NT2/D1 (cell line): ENCODE measurements at regions not wholly inside any gene's neighbourhood (a gene's known extent, or its start where the extent isn't known, plus 50 kb on each side); places are given as distances from the start of the nearest gene placed in this dataset.
"Not testable (repeated sequence)": the region's sequence is repeated elsewhere in the genome, so short reads cannot be mapped to it uniquely, and the experiment has no call there.

Experiments
- YY1 ChIP-seq: IDR thresholded peaks from 2 replicates; pipeline ENCODE4 v1.6.1; 2011; ENCODE audit not compliant: insufficient read length, insufficient read depth
- ZNF274 ChIP-seq: IDR thresholded peaks from 2 replicates; pipeline ENCODE4 v1.6.1; 2011; ENCODE audit warnings: mild to moderate bottlenecking, low read depth, low read length

DNA sequence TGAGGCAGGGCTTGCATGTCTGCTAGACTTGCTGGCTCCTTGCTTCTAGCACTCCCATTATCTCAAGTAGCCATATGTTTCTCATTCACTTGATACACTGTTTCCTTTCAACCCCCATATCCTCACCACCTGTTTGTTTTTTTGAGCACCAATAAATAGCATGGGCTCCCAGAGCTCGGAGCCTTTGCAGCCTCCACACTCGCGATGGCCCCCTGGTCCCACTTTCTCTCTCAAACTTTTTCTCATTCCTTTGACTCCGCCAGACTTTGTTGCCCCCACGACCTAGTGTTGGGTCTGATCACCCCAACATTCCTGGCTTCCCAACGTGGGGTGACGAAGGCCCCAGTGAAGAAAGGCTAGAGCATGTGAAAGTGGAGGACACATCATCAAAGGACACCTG is 120.8 kb upstream of the TRIM24 start:
- not testable (repeated sequence) for TF ChIP-seq ZNF274, YY1
